SKM-1 (cell line): ENCODE measurements at regions not wholly inside any gene's neighbourhood (a gene's known extent, or its start where the extent isn't known, plus 50 kb on each side); places are given as distances from the start of the nearest gene placed in this dataset.
A peak's percentile ranks its signal among the peaks of the same experiment; 100 is the strongest.

Experiments
- DNase-seq: peaks from one replicate; lab custom pipeline; 2025; ENCODE audit not compliant: unreplicated experiment; lab: John Stamatoyannopoulos, UW

DNA sequence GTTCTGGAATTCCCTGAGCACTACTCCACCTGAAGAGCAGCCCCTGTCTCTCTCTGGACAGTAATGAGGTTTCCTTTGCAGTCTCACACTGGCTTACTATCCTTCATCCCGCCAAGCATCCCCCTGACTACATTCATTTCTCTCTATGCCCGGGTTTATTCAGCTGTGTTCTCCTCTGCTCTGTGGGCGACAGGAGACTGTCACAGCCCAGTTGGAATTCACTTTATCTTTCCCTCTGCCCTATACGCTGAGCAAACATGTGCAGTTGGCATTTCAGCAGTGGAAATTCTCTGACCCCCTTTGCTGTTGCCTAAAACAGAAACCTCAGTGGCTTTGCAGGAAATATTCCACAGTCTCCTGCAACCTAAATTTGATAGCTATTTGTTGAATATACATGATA, 83.5 kb upstream of the MAX start:
- no peak for DNase-seq

DNA sequence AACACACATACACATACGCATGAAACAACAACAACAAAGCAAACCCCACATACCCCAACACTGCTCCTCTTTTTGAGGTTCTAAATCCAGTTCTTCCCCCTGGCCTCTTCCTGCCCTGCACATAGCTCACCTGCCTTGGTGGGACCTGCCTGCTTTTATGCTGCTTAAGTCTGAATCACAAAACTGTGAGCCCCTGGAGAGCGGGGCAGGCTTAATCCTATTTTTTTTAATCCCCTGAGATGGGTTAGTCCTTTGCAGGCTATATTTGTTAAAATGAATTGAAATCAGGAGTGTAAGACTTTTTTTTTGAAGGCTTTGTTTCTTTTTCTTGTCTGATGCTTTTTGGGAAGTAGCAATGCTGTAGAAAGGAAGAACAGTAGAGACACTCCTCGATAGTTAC, 84.6 kb upstream of the MAX start:
- DNase-seq, result no peak

DNA sequence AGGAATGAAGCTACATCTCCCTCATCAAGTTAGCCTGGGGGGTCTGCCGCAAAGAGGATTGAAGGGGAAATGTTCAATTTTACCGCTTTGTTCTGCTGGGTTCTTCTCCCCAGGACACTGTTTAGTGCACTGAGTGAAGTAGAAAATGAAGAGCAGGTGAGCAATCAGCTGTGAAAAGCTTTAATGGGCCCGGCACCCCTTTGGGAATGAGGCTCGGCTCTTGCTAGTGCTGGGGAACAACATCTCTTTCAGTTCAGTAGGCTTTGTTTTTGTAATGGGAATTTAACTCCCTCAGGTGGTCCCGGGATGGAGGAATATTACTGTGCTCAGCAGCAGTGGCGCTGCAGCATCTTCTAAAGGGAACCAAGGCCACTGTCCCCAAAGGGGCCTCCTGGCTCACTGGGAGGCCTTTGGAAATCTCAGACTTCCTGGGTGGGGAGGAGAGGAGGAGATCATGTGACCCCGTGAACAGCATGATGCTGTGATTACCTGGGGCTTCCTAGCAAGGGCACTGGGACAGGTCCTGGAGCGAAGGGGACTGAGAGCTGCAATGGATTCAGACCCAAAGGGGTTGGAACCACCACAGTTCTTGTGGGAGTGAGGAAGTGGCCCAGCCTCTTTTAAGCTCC, 85.2 kb upstream of the MAX start:
- DNase-seq, result no peak

DNA sequence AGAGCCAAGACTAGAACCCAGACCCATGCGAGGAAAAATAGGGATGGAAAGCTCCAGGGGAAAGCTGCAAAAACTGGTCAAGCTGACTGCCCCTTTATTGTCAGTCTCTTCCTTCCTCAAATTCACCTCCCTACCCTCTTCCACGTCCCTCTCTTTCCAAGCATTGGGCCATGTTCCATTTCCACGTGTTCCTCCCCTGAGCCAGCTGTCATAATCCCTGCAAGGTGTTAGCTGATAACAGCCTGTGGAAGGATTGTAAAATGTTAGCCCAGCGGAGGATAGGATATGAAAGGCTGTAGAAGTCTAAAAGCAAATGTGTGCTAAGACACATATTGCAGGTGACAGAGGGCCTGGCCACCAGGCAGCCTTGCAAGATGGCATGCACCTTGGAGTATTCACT, 88.0 kb upstream of the MAX start:
- no peak for DNase-seq

DNA sequence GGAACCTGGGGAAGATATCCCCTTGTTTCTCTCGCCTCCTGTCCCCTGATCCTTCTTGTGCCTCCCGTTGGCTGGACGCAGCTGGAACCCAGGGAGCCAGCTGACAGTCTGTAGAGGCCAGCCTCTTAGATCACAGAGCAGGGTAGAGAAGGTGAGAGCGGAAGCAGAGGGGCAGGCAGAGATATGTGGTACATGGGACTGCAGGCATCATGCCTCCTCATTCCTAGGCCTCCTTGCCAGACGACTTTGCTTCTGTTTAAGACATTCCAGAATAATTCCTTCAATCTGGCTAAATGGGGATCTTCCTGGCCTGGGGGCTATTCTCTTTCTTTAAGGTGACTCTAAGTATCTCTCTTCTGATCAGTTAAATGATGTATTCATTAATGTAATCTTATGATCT, 89.4 kb upstream of the MAX start:
- DNase-seq, result no peak

DNA sequence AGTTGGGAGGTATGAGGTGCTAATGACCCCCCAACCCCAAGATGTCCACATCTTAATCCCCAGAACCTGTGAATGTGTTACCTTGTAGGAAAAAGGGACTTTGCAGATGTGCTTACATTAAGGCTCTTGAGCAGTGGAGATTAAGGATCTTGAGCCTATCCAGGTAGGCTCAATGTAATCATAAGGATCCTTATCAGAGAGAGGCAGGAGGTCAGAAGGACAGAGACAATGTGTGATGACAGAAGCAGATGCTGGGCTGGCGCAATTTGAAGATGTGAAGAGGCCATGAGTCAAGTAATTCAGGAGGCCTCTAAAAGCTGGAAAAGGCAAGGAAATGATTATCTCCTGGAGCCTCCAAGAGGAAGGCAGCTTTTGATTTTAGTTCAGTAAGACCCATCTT, 90.4 kb upstream of the MAX start:
- no peak for DNase-seq

DNA sequence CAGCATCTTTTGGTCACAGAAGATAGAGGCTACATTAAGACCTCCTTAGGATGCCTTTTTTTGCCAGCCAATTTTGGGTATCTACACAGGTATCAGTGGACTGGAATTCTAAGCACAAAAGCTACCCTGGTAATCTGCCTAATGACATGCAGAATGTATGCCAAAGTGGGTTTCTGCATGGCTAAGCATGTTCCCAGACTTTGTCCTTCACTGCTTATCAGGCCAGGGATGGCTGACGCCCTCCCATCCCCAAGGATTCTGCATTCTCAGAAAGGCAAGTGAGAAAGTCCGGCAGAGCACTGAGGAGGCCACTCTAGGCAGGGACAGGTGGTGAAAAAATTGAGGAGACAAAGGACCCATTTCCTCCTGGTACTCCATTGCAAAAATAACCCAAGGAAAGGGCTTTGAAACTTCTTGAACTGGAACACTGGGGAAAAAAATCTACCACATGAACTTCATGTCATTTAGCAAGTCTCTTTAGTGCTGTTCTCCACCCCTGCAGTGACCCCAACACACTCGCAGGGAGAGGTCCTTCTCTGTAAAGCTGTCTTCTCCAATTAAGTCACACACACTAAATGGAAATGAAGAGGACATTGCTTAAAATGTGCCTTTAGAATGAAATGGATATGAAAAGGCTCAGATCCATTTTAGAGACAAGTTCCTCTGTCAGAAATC, 91.7 kb upstream of the MAX start:
- no peak for DNase-seq

DNA sequence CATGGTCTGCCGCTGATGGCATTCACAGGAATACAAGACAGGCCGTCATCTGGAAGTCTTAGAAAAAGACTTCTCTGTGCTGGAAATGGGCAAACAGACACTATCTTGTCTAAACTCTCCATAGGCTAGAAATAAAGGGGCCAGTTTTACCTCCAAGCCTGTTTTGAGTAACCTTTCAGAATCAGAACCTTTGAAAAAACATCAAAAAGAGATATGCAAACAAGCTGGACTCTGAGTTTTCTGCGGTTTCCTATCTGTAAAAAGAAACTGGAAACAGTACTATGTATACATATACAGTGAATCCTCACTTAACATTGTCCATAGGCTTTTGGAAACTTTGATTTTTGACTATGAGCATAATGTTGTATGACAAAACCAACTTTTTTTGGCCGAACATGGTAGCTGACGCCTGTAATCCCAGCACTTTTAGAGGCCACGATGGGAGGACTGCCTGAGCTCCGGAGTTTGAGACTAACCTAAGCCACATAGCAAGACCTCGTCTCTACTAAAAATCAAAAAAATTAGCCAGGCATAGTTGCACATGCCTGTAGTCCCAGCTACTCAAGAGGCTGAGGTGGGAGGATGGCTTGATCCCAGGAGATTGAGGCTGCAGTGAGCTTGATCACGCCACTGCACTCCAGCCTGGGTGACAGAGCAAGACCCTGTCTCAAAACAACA, 92.9 kb upstream of the MAX start:
- DNase-seq, result no peak

DNA sequence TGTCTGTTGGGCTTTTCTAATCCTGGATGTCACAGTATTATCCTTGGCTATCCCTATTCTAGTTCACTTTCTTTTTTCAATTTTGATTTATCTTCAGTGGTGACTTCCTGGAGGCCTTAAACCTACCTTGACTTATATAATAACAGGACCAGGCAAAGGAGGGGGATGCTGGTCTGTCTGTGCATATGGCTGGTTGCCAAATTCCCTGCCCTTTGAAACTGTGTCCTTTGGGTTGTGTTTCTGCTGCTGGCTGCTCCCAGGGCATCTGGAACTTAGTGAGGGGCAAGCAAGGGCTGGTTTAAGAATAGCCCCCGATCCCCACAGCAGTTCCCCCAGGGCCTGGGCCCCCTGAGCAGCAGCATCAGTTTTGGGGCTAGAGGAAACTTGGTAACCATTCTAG, 96.0 kb upstream of the MAX start:
- no peak for DNase-seq

DNA sequence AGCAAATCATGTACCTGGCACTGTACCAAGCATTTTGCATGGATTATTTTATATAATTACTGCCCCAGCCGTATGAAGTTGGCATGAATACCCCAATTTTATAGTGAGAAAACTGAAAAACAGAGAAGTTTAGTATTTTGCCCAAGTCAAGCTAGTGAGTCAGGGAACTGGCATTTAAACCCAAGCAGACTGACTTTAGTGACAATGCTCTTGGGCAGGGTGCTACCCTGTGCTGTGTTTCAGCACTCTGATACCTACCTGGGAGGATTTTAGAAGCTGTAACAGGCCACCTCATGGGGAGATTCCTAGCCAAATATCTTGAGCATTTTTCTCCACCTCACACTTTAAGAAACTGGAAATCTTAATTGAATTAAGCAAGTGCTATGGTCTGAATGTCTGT, 98.1 kb upstream of the MAX start:
- DNase-seq, result no peak

DNA sequence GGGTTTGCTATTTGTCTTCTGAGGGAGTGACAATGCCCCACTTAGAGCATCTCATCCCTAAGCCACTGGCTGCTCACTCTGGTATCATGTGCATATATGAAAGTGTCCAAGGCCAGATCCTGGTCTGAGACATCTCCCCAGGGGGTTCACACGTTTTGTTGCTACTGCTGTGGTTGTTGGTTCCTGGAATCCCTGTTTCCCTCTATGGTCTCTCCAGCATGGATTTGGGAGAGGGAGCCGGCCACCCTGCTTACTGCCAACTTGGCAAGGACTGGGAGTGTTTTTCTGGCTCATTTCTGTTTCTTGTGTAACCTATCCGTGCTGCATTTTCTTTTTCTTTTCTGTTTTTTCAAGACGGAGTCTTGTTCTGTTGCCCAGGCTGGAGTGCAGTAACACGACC, 101.3 kb upstream of the MAX start:
- DNase-seq, result no peak

DNA sequence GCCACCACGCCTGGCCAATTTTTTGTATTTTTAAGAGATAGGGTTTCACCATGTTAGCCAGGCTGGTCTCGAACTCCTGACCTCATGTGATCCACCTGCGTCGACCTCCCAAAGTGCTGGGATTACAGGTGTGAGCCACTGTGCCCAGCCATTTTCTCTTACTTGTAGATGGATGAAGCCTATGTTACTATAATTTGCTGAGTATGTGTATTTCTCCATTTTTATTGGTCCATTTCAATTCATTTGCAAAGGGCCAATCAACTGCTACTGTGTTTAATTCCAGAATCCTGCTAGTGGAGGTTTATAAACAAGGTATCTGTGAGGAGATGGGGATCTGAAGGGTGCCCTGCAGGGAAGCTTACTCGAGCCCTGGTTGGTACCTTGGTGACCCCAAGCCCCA, 101.7 kb upstream of the MAX start:
- no peak for DNase-seq

DNA sequence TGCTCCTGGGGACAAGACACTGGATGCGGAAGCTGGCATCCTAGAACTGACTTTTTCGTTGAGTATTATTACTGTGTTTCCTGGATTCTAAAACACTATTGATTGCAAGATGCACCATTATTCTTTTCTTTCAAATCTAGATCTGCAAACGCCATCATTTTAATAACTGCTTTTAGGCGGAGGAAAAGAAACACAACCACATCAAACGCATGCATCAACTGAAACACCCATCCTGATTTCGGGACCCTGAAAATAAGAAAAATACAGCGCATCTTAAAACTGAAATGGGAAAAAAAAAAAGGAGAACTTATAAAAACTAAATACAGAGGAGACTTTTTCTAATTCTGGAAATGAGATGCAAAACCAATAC, 103.7 kb upstream of the MAX start:
- no peak for DNase-seq

DNA sequence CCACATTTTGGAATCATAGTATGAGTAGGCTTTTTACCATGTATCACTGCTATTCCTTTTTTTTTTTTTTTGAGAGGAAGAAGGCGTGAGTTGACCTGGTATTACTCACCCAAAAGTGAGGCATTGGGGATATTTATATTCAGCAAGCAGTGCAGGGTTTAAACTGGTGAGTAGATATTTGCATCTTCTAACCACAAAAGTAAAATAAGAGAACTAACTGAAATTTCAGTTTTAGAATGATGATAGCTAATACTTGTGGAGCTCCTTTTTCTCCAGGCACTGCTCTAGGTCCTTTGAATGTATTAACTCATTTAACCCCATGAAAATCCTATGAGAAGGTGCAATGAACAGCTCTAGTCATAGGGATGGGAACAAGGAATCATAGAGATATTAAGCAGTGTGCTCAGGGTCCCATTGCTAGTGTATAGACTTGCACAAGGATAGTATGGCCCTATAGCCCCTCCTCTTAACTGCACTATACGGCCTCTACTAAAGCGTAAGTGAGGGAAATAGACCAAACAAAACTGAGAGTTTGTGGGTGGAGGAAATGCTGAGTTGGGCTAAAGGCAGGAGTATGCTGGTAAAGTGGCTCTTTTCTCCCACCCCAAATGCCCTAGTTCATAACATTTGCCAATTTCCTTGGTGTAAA, 104.3 kb upstream of the MAX start:
- no peak for DNase-seq

DNA sequence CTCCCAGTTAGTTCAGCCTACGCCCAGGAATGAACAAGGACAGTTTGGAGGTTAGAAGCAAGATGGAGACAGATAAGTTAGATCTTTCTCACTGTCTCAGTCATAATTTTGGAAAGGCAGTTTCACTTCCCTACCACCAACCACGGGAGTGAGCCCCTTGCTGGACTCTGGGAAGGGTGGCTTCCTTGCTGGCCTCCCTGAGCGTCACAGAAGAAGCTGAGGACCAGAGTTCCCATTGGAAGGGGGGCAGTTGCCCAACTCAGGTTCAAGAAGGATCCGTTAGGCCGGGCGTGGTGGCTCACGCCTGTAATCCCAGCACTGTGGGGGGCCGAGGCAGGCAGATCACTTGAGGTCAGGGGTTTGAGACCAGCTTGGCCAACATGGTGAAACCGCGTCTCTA, 106.2 kb upstream of the MAX start:
- DNase-seq, result no peak

DNA sequence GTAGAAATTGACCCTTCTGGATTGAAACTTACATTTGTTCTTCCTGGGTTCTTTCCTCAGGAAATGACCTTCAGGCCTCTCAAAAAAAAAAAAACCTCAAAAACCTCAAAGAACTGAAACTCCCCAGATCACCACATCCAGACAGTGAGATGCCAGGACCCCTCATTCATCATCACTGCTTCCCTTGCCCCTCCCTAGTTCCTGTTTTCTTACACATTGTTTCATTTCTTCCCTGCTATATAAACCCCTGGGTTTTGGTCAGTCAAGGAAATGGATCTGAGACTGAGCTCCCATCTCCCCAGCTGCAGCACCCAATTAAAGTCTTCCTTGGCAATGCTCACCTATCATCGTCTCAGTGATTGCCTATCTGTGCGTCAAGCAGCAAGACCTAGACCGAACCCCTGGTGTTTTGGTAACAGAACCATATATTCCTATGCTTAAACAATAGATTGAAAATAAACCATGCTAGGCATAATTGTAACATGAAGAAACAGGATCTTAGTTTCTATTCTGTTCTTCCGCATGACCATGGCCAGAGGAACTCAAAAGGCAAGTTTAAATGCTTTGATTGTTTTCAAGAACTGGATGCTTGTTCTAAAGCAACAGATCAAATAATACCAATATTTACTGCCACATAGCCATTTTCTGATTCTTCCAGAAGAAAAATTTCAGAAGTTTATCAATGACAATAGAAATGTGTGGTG, 108.0 kb upstream of the MAX start:
- peak; percentile 21 for DNase-seq

DNA sequence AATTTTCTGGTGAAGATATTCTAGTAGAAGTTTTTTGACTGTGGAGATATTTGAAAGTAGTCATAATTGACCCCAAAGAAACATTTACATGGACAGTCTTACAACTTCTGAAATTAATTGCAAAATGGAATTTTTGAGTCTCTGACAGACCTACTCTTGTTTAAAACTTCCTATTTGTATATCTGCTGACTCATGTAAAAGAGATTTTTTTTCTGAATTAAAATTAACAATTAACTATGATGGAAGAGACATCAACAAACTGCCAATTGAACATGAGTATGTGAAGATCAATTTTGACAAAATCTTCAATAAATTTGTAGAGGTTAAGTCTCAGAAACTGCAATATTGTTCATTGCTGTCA, 108.5 kb upstream of the MAX start:
- no peak for DNase-seq

DNA sequence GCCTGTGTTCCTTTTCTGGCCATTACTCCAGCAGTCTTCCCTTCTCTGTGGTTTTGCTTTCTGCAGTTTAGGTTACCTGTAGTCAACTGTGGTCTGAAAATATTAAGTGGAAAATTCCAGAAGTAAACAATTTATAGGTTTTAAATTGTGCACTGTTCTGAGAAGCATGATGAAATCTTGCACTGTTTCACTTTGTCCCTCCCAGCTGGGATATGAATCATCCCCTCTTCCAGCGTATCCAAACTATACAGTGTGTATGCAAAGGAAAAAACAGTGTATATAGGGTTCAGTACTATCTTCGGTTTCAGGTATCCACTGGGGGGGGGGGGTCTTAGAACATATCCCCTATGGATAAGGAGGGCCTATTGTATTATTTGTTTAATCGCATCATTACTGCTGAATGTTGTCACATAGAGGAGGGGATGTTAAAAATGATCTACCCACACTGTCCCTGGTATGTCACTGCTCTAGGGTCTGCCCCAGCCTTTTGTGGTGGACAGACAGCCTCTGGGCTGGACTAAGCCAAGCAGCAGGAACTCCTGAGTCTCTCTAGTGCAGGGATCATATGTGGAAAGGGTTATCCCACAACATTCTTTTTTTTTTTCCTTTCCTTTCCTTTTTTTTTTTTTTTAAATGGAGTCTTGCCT, 109.1 kb upstream of the MAX start:
- no peak for DNase-seq

DNA sequence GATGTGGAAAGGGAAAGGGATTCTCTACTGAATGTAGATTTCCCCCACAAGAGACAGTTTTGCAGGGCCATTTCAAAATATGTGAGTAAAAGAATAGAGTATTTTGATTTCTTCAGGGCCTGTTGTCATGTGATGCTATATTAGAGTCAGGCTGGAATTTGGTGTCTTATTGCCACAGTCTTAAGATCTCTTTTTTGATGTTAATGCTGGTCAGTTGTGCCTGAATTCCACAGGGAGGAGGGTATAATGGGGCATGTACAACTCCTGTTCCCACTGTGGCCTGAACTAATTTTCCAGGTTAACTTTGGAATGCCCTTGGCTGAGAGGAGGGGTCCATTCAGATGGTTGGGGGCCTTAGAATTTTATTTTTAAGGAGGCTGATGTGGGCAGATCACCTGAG, 111.0 kb upstream of the MAX start:
- no peak for DNase-seq

DNA sequence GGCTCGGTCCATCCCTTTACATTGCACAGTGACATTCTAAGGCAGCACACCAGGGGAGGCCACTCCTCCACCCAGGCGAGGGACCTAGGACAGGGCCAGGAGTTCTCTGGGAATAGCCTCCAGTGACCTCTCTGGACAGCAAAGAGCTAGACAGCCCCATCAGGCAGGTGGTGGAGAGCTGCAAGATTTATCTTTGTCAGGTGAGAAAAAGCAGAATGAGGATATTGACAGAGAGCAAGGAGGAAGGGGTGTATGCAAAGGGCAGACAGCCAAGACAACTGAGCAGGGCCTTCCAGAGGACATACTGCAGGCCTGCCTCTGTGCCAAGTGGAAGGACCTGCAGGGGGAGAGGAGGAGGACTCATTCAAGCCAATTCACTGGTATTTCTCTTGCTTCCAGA, 112.4 kb upstream of the MAX start:
- DNase-seq, result no peak

DNA sequence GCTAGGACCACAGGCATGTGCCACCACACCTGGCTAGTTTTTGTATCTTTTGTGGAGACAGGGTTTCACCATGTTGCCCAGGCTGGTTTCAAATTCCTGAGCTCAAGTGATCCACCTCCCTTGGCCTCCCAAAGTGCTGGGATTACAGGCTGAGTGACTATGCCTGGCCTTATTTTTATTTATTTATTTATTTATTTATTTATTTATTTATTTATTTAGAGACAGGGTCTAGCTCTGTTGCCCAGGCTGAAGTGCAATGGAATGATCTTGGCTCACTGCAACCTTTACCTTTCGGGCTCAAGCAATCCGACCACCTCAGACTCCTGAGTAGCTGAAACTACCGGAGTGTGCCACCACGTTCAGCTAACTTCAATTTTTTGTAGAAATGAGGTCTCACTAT, 117.0 kb upstream of the MAX start:
- DNase-seq, result no peak
